Stimulated activated CD8-positive, alpha-beta memory T cell treated with anti-CD3 and anti-CD28 coated beads, Interleukin-7, amount 100 ng/mL, for 1 hour (primary cell): ENCODE measurements at regions not wholly inside any gene's neighbourhood (a gene's known extent, or its start where the extent isn't known, plus 50 kb on each side); places are given as distances from the start of the nearest gene placed in this dataset.

ENCODE experiments used
- DNase-seq, 2 donors: peaks; one replicate each; pipeline ENCODE4 v3.0.0-alpha.2; 2020; ENCODE audit warnings: low read depth in 2 of 2

GRCh38 chr6:43919774-43920173, 149.8 kb downstream of the VEGFA start:
- no peak for DNase-seq

- DNase-seq, result no peak
Measured at GRCh38 chr6:43917878-43918382, 147.9 kb downstream of the VEGFA start.

- DNase-seq, result no peak
Measured at GRCh38 chr6:43916924-43917877, 147.2 kb downstream of the VEGFA start.

GRCh38 chr6:43915986-43916923, 146.2 kb downstream of the VEGFA start:
- no peak for DNase-seq

GRCh38 chr6:43915208-43915869, 145.3 kb downstream of the VEGFA start:
- DNase-seq, result no peak

GRCh38 chr6:43914272-43915147, 144.5 kb downstream of the VEGFA start:
- no peak for DNase-seq

GRCh38 chr6:43913375-43914271, 143.6 kb downstream of the VEGFA start:
- DNase-seq, result no peak

GRCh38 chr6:43912598-43913371, 142.8 kb downstream of the VEGFA start:
- no peak for DNase-seq

GRCh38 chr6:43912116-43912577, 142.1 kb downstream of the VEGFA start:
- no peak for DNase-seq

GRCh38 chr6:43911354-43912115, 141.5 kb downstream of the VEGFA start:
- DNase-seq, result no peak

- no peak for DNase-seq
Measured at GRCh38 chr6:43910638-43911353, 140.8 kb downstream of the VEGFA start.

GRCh38 chr6:43910149-43910637, 140.2 kb downstream of the VEGFA start:
- DNase-seq, result no peak

GRCh38 chr6:43909474-43910148, 139.6 kb downstream of the VEGFA start:
- DNase-seq, result no peak

- no peak for DNase-seq
Measured at GRCh38 chr6:43907789-43908472, 137.9 kb downstream of the VEGFA start.

GRCh38 chr6:43907312-43907711, 137.3 kb downstream of the VEGFA start:
- no peak for DNase-seq
